ENCODE measurements at regions not wholly inside any gene's neighbourhood (a gene's known extent, or its start where the extent isn't known, plus 50 kb on each side); places are given as distances from the start of the nearest gene placed in this dataset.

DNA sequence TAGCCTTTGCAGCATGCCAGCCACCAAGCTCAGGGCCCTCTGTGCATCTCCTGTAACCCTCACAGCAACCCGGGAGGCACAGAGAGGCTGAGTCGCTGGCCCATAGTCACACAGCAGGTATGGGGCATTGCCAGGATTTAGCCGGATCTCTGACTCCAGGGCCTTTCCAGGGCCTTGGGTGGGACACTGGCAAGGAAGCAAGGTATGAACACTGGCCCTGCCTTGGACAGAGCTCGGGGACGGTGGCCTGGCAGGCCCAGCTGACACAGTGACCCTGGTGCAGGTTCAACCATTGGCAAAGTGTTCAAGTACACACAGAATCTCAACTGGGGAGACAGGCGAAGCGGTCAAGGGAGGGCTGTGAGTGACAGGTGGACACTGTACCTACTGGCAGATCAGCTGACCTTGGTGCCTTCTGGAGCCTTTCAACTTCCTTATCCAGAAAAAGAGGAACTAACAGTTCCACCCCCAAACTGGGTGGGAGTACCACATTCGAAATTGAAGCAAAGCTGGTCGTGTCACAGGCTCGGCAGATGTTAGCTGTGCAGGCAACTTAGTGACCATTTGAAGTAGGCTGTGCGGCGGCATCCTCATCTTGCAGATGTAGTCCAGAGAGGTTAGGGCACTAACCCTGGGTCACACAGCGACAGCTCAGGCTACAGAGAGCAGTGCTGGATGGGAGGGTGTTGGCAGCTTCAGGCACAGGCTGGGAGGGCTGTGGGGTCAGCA is 287.4 kb downstream of the SEC14L1 start:
- intact Hi-C loops (cut with DNase I), result loop anchor here in 1 of 3 donors (5.0 kb wide), 1 partner anchor 96 kb away; no protein-coding TSS in a partner anchor

GRCh38 chr17:77428749-77429368 is 288.1 kb downstream of the SEC14L1 start:
- H3K27ac ChIP-seq, result peak overlapping the region in 1 of 4 donors; percentile 73
- 74 to 76% methylated on average over 16 of the region's 16 CpGs for WGBS, 2 donors
- no peaks in the 10 kb centered on the region for H3K36me3 ChIP-seq
- H3K9me3 ChIP-seq, result no peaks in the 10 kb centered on the region
- no peaks in the 10 kb centered on the region for H3K27me3 ChIP-seq
- no peak for ATAC-seq
- intact Hi-C loops (cut with DNase I), result loop anchor here in 1 of 3 donors (5.0 kb wide), 1 partner anchor 97 kb away; no protein-coding TSS in a partner anchor
- H3K4me1 ChIP-seq, result peaks cover 0 to 37% (median 4%) of the 10 kb centered on the region in 3 donors
- no peak for FAIRE-seq
- no peak overlapping the region for H3K4me3 ChIP-seq
- no peak for TF ChIP-seq CTCF (IDR thresholded peaks at IDR 0.05)
- DNase-seq, result no peak

More for the DNA sequence above, 287.4 kb downstream of the SEC14L1 start:
- ATAC-seq, result peak in 1 of 4 donors; percentile 7
- Histone ChIP-seq H3K36me3 (no peaks in the 10 kb centered on the region), H3K4me1 (peaks cover 0 to 37% (median 4%) of the 10 kb centered on the region in 3 donors), H3K9me3 (no peaks in the 10 kb centered on the region), H3K27ac (peak overlapping the region in 2 of 4 donors; percentile 50 to 51), H3K27me3 (no peaks in the 10 kb centered on the region), H3K4me3 (no peak overlapping the region)
- DNase-seq, result peak in 1 of 6 donors; percentile 49
- no peak for TF ChIP-seq CTCF (IDR thresholded peaks at IDR 0.05)
- no peak for FAIRE-seq
- 82% methylated on average over 13 of the region's 13 CpGs for WGBS, 2 donors

- peak in 2 of 4 donors; percentile 3 to 5 for ATAC-seq
- Histone ChIP-seq H3K9me3 (no peaks in the 10 kb centered on the region), H3K36me3 (no peaks in the 10 kb centered on the region), H3K27me3 (no peaks in the 10 kb centered on the region), H3K4me1 (peaks cover 0 to 32% (median 4%) of the 10 kb centered on the region in 3 donors), H3K27ac (peak overlapping the region in 1 of 4 donors; percentile 73), H3K4me3 (no peak overlapping the region)
- 66 to 68% methylated on average over 14 of the region's 14 CpGs for WGBS, 2 donors
- peak in 1 of 6 donors; percentile 53 for DNase-seq
- TF ChIP-seq CTCF (IDR thresholded peaks at IDR 0.05), result no peak
- intact Hi-C loops (cut with DNase I), result loop anchor here in 1 of 3 donors (5.0 kb wide), 1 partner anchor 97 kb away; no protein-coding TSS in a partner anchor
- FAIRE-seq, result no peak
These were observed 288.7 kb downstream of the SEC14L1 start for GRCh38 chr17:77429369-77429968.

DNA sequence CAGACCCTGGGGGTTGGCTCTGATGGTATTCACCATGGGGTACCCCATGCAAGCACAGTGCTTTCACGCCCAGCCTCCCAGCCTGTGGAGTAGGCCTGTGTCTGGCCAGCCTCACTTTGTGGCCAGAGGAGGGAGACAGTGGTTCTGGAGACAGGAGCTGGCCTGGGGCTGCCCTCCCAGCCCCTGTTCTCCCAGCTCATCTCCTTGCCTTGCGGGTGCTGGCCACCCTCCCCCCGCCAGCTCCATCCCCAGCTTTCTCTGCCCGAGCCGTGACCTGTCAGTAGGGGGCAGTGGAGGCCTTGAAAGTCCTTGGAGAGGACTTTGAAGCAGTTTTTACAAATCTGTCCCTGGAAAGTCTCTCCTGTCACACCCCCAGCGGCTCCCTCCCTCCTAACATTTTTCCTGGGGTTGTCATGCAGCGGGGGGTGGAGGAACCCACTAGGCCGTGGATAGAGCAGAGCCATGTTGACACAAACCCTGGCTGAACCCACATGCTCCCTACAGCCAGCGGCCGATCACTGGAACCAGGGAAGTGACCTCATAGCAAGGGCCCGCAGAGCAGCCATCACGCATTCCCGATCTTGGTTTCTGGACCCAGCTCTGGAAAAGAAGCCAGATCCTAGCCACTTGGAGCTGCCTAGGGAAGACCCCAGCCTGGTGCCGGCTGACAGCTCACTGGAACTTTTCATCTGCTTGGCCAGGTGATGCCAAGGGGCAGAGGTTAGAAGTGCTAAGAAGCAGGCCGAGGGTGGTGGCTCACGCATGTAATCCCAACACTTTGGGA is 289.4 kb downstream of the SEC14L1 start:
- H3K27ac ChIP-seq, result peak overlapping the region; percentile 42 to 73 (median 58)

More for the DNA sequence above, 289.4 kb downstream of the SEC14L1 start:
- peak; percentile 35 to 67 (median 49) for TF ChIP-seq CTCF (IDR thresholded peaks at IDR 0.05)
- Histone ChIP-seq H3K9me3 (no peaks in the 10 kb centered on the region), H3K27me3 (no peaks in the 10 kb centered on the region), H3K4me1 (peaks cover 0 to 29% (median 4%) of the 10 kb centered on the region in 3 donors), H3K36me3 (no peaks in the 10 kb centered on the region), H3K4me3 (no peak overlapping the region)
- 51 to 58% methylated on average over 15 to 16 of the region's 16 CpGs for WGBS, 2 donors
- intact Hi-C loops (cut with DNase I), result loop anchor here in 1 of 3 donors (5.0 kb wide), 2 partner anchors 62 to 98 kb away; no protein-coding TSS in a partner anchor
- ATAC-seq, result peak; percentile 65 to 81 (median 70)
- peak; percentile 65 for FAIRE-seq
- DNase-seq, result peak; percentile 74 to 84 (median 80)

Measured in pancreas (tissue), 10 donors.